AG04450 (cell line): ENCODE measurements at regions not wholly inside any gene's neighbourhood (a gene's known extent, or its start where the extent isn't known, plus 50 kb on each side); places are given as distances from the start of the nearest gene placed in this dataset.

ENCODE experiments used
- CTCF ChIA-PET: fragments of 300-600, 350-600 bp; formaldehyde crosslinking; extraction: SDS; loops from one replicate; lab custom pipeline; 2022; ENCODE audit warnings: antibody characterized with exemption, inconsistent platforms; lab: Charles Lee
- POLR2A ChIA-PET: fragments of 350-600 bp; formaldehyde crosslinking; extraction: SDS; loops from one replicate; lab custom pipeline; 2021; ENCODE audit warnings: antibody characterized with exemption, inconsistent platforms; lab: Yijun Ruan, JAX
- DNase-seq: peaks from one replicate; pipeline ENCODE4 v3.0.0-alpha.2; 2011; ENCODE audit warnings: low read depth, low spot score
- H3K27ac ChIP-seq: one replicate; pipeline ENCODE4 v1.5.1; 2012; ENCODE audit warnings: low read depth, low read length, control low read depth
- H3K27me3 ChIP-seq: one replicate; pipeline ENCODE4 v1.6.0; 2012; ENCODE audit warnings: low read length; ENCODE audit not compliant: control insufficient read depth, insufficient read depth
- H3K4me3 ChIP-seq: 2 replicates; pipeline ENCODE4 v1.5.1; 2011; ENCODE audit warnings: mild to moderate bottlenecking, low read depth, low read length, control low read depth
- H3K9me3 ChIP-seq: 2 replicates; pipeline ENCODE4 v1.5.1; 2012; ENCODE audit warnings: low read length; ENCODE audit not compliant: control insufficient read depth, insufficient read depth
- TF ChIP-seq, protein P1 (sequence below): IDR thresholded peaks from 2 replicates; pipeline ENCODE4 v1.5.1; 2011; ENCODE audit warnings: low read depth, low read length, control low read depth, inconsistent platforms

DNA sequence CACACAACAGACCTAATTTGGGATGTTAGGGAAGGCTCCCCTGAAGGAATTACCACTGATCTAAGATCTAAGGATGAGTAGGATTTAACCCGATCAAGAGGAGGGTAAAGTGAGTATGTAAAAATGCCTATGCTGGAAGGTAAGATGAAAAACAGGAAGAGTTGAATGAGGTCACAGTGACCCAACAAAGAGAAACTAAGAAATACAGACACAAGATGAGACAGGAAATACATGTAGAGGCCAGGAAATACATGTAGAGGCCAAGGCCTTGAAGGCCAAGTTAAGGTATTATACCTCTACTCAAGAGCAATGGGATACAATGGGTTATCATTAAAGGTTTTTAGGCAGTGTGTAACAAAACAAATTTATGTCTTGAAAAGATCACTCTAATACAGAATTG is 131.6 kb upstream of the TANK start:
- ChIA-PET CTCF (interaction anchor here (2.1 kb wide), 1 partner anchor 35 kb away, joined by 10 read pairs; no protein-coding TSS in a partner anchor), POLR2A (no interaction called here)
- Histone ChIP-seq H3K27me3 (no peaks in the 10 kb centered on the region), H3K4me3 (no peak overlapping the region), H3K9me3 (no peaks in the 10 kb centered on the region), H3K27ac (no peak overlapping the region)
- TF ChIP-seq, protein P1, sequence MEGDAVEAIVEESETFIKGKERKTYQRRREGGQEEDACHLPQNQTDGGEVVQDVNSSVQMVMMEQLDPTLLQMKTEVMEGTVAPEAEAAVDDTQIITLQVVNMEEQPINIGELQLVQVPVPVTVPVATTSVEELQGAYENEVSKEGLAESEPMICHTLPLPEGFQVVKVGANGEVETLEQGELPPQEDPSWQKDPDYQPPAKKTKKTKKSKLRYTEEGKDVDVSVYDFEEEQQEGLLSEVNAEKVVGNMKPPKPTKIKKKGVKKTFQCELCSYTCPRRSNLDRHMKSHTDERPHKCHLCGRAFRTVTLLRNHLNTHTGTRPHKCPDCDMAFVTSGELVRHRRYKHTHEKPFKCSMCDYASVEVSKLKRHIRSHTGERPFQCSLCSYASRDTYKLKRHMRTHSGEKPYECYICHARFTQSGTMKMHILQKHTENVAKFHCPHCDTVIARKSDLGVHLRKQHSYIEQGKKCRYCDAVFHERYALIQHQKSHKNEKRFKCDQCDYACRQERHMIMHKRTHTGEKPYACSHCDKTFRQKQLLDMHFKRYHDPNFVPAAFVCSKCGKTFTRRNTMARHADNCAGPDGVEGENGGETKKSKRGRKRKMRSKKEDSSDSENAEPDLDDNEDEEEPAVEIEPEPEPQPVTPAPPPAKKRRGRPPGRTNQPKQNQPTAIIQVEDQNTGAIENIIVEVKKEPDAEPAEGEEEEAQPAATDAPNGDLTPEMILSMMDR, result no peak
- no peak for DNase-seq

DNA sequence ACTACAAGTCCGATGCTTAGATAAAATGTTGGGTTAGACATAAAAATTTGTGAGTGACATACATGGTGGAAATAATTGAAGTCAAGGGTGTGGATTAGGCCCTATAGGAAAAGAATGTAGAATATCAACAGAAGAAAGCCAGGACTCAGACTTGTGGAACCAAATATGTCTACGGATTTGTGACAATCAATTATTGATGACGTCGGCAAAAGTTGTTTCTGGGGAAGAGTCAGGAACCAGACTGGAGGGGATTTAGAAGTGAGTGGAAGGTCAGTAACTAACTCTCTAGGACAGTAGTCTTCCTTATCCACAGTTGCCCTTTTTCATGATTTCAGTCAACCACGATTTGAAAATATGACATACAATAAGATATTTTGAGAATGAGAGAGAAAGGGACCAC is 130.9 kb upstream of the TANK start:
- Histone ChIP-seq H3K4me3 (no peak overlapping the region), H3K27me3 (no peaks in the 10 kb centered on the region), H3K27ac (no peak overlapping the region), H3K9me3 (no peaks in the 10 kb centered on the region)
- CTCF ChIA-PET, result interaction anchor here (2.2 kb wide), 1 partner anchor 34 kb away, joined by 9 read pairs; no protein-coding TSS in a partner anchor
- POLR2A ChIA-PET, result no interaction called here
- no peak for DNase-seq
- TF ChIP-seq, protein P1, result no peak

DNA sequence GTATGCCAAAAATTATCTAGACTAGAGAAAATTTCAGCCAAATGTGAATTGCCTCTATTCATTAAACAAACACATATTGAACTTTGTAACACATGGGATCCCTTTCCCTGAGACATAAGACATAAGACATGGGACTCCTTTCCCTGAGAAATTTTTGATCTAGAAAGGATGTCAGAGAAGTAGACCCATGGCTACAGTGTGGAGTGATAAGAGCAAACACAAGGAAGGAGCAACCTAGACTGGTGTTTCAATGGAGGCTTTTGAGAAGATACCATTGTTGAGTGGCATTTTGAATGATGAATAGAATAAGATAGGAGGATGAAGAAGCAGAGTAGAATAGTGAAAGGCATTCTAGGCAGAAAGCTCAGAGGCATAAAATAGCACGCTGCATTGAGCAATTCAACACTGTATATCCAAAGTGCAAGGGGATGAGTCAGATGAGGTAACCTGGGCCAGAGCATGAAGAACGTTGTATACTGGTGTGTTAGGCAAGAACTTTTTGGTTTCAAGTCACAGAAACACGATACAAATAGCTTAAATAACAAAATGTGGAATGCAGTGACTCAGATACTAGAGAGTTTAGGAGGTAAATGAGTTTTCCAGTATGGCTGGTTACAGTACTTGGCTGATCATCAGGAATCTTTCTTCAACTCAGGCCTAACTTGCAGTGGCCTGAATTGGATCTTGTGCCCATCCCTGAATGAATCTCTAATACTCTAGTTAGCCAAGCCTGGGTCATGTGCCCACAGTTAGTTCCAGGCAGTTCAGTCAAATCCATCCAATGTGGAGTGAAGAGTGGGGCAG is 129.8 kb upstream of the TANK start:
- CTCF ChIA-PET, result interaction anchor here (2.2 kb wide), 1 partner anchor 33 kb away, joined by 9 read pairs; no protein-coding TSS in a partner anchor
- no peaks in the 10 kb centered on the region for H3K27me3 ChIP-seq
- peak overlapping the region; percentile 29; the same call in 1 of the 2 replicates for H3K4me3 ChIP-seq
- POLR2A ChIA-PET, result interaction anchor here (0.6 to 1.2 kb wide), 7 partner anchors 14 to 821 kb away, joined by 3 to 9 read pairs (median 6); no protein-coding TSS in a partner anchor
- TF ChIP-seq, protein P1, result no peak
- peak overlapping the region; percentile 97 for H3K27ac ChIP-seq
- no peaks in the 10 kb centered on the region for H3K9me3 ChIP-seq
- peak; percentile 97 for DNase-seq

DNA sequence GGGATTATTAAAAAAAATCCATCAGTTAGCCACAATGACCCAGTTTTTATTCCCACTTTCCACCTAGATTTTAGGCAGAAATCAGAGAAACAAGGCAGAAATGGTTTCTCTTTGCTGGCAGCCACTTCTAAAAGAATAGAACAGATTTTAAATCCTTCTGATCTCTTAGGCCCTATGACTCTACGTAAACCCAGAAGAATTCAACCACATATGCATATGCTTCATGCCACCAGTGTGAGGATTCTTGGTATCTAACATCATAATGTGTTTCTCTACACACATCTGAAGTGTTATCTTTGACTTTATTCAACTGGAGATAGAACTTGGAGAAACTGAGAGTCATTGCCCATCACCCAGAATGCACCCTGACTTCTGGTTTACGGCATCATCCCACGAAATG is 128.7 kb upstream of the TANK start:
- Histone ChIP-seq H3K4me3 (no peak overlapping the region), H3K9me3 (no peaks in the 10 kb centered on the region), H3K27ac (peak overlapping the region; percentile 97), H3K27me3 (no peaks in the 10 kb centered on the region)
- POLR2A ChIA-PET, result no interaction called here
- no peak for DNase-seq
- CTCF ChIA-PET, result interaction anchor here (2.2 kb wide), 1 partner anchor 32 kb away, joined by 9 read pairs; no protein-coding TSS in a partner anchor
- TF ChIP-seq, protein P1, result no peak

DNA sequence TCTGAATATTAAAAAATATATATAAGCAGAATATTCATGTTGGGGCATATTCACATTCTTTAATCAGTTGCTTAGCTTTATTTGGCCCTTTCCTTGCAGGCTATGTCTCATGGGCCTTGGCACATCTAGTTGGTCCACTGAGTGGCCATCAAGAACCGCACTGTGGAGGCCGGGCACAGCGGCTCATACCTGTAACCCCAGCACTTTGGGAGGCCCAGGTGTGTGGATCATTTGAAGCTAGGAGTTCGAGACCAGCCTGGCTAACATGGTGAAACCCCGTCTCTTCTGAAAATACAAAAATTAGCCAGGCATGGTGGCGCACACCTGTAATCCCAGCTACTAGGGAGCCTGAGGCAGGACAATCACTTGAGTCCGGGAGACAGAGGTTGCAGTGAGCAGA is 127.6 kb upstream of the TANK start:
- no peak overlapping the region for H3K4me3 ChIP-seq
- no peak overlapping the region for H3K27ac ChIP-seq
- ChIA-PET CTCF (interaction anchor here (1.5 to 2.7 kb wide), 3 partner anchors 12 to 218 kb away, joined by 3 to 10 read pairs (median 5); no protein-coding TSS in a partner anchor), POLR2A (no interaction called here)
- DNase-seq, result no peak
- TF ChIP-seq, protein P1, result no peak
- no peaks in the 10 kb centered on the region for H3K27me3 ChIP-seq
- no peaks in the 10 kb centered on the region for H3K9me3 ChIP-seq
